ENCODE measurements at regions not wholly inside any gene's neighbourhood (a gene's known extent, or its start where the extent isn't known, plus 50 kb on each side); places are given as distances from the start of the nearest gene placed in this dataset.

DNA sequence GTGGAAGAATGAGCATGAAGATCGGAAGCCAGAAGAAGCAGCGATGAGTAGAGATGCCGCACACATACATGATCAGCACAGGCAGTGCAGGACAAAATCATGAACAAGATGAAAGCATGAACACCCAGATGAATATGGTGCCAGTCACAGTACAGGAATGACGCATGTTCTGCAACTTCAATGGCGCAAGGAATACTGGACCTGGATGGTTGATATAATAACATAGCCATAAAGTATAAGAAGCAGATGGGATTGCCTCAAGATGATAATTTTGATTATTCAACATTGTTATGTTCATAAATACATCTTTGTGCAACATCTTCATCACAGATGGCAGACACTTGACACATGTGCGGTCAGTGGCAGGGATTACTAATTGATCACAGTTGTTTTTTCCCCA, 59.7 kb upstream of the SLCO3A1 start:
- intact Hi-C loops (cut with micrococcal nuclease; ENCODE audit: unreplicated experiment) = no loop called here
- Mint-ChIP-seq H3K4me3 (ENCODE audit: low read depth, unreplicated experiment) (no peak overlapping the region), H3K27me3 (ENCODE audit: unreplicated experiment) (peaks cover 18% of the 10 kb centered on the region), H3K27ac (ENCODE audit: unreplicated experiment) (no peak overlapping the region), H3K9me3 (ENCODE audit: low read depth, unreplicated experiment) (peaks cover 5% of the 10 kb centered on the region), H3K36me3 (ENCODE audit: insufficient read depth, unreplicated experiment) (no peaks in the 10 kb centered on the region), H3K4me1 (ENCODE audit: low read depth, unreplicated experiment) (no peaks in the 10 kb centered on the region)
- BruUV-seq (replicated peaks) = no TSS peak
- TF ChIP-seq CTCF (IDR thresholded peaks at IDR 0.05; ENCODE audit: unreplicated experiment) = no peak
- no peak for DNase-seq
- CTCF ChIA-PET = no interaction called here

- Mint-ChIP-seq H3K9me3 (ENCODE audit: low read depth, unreplicated experiment) (peaks cover 5% of the 10 kb centered on the region), H3K27me3 (ENCODE audit: unreplicated experiment) (peaks cover 18% of the 10 kb centered on the region), H3K4me1 (ENCODE audit: low read depth, unreplicated experiment) (no peaks in the 10 kb centered on the region), H3K4me3 (ENCODE audit: low read depth, unreplicated experiment) (no peak overlapping the region), H3K27ac (ENCODE audit: unreplicated experiment) (no peak overlapping the region), H3K36me3 (ENCODE audit: insufficient read depth, unreplicated experiment) (no peaks in the 10 kb centered on the region)
- intact Hi-C loops (cut with micrococcal nuclease; ENCODE audit: unreplicated experiment) = no loop called here
- CTCF ChIA-PET = interaction anchor here (0.5 kb wide), 1 partner anchor 205 kb away, joined by 4 read pairs; no protein-coding TSS in a partner anchor
- DNase-seq = no peak
- TF ChIP-seq CTCF (IDR thresholded peaks at IDR 0.05; ENCODE audit: unreplicated experiment) = no peak
- no TSS peak for BruUV-seq (replicated peaks)
These were observed 58.3 kb upstream of the SLCO3A1 start for GRCh38 chr15:91795235-91795634.

DNA sequence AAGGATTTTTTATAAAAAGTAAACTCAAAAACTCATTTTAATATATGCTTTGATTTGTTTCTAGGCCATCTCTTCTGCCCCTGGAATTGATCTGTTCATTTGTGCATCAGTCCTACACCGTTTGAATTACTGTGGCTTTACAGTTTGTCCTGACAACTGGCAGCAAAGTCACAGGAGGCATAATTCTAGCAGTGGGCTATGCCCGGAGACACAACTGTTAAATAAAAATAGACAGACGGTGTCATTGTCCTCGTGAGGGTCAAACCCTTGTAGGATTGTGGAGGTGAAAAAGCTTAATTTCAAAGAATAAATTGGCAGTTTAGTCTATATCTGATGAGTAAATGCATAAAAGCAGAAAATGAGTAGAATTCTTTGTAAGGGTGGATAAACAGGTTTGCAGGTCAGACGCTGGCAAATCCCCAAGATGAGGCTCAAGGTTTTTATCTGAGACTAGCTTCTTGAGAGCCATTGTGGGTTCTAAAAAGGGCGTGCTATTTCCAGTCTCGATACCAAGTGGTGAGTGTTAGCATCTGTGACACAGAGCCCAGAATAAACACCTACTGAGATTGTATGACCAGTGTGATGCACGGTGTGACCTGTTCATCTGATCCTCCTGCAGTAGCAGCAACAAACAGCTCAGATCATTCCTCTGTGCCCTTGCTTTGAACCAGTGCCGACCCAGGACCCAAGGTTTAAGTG, 51.5 kb upstream of the SLCO3A1 start:
- no peaks in the 10 kb centered on the region for H3K36me3 Mint-ChIP-seq (ENCODE audit: insufficient read depth, unreplicated experiment)
- intact Hi-C loops (cut with micrococcal nuclease; ENCODE audit: unreplicated experiment) = no loop called here
- no peak for DNase-seq
- no peak overlapping the region for H3K4me3 Mint-ChIP-seq (ENCODE audit: low read depth, unreplicated experiment)
- TF ChIP-seq CTCF (IDR thresholded peaks at IDR 0.05; ENCODE audit: unreplicated experiment) = no peak
- CTCF ChIA-PET = interaction anchor here (1.8 kb wide), 1 partner anchor 27 kb away, joined by 3 read pairs; no protein-coding TSS in a partner anchor
- H3K27ac Mint-ChIP-seq (ENCODE audit: unreplicated experiment) = no peak overlapping the region
- no peaks in the 10 kb centered on the region for H3K9me3 Mint-ChIP-seq (ENCODE audit: low read depth, unreplicated experiment)
- H3K4me1 Mint-ChIP-seq (ENCODE audit: low read depth, unreplicated experiment) = no peaks in the 10 kb centered on the region
- BruUV-seq (replicated peaks) = no TSS peak
- H3K27me3 Mint-ChIP-seq (ENCODE audit: unreplicated experiment) = peaks cover 31% of the 10 kb centered on the region

DNA sequence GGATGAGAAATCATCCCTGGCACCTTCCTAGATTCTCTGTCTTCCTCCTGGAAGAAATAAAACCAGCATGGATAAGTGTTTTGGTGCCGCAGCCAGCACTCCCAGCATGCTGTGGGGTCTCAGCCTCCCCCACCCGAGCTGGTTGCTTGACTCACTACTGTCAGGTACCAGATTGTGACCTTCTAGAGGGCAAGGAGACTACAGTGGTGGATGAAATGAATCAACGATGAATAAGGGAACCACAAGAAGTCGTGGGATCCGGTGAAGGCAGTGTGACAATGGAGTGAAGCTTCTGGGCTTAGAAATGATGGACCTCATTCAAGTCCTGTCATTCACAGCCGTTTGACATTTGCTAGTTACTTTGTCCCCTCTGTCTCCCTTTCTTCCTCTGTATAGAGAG, 50.2 kb upstream of the SLCO3A1 start:
- no peaks in the 10 kb centered on the region for H3K4me1 Mint-ChIP-seq (ENCODE audit: low read depth, unreplicated experiment)
- no peaks in the 10 kb centered on the region for H3K36me3 Mint-ChIP-seq (ENCODE audit: insufficient read depth, unreplicated experiment)
- no peaks in the 10 kb centered on the region for H3K9me3 Mint-ChIP-seq (ENCODE audit: low read depth, unreplicated experiment)
- TF ChIP-seq CTCF (IDR thresholded peaks at IDR 0.05; ENCODE audit: unreplicated experiment) = no peak
- H3K27ac Mint-ChIP-seq (ENCODE audit: unreplicated experiment) = no peak overlapping the region
- peaks cover 31% of the 10 kb centered on the region for H3K27me3 Mint-ChIP-seq (ENCODE audit: unreplicated experiment)
- DNase-seq = no peak
- intact Hi-C loops (cut with micrococcal nuclease; ENCODE audit: unreplicated experiment) = no loop called here
- BruUV-seq (replicated peaks) = no TSS peak
- CTCF ChIA-PET = no interaction called here
- H3K4me3 Mint-ChIP-seq (ENCODE audit: low read depth, unreplicated experiment) = no peak overlapping the region

All from Calu3 (cell line).